ENCODE measurements at regions not wholly inside any gene's neighbourhood (a gene's known extent, or its start where the extent isn't known, plus 50 kb on each side); places are given as distances from the start of the nearest gene placed in this dataset.

DNA sequence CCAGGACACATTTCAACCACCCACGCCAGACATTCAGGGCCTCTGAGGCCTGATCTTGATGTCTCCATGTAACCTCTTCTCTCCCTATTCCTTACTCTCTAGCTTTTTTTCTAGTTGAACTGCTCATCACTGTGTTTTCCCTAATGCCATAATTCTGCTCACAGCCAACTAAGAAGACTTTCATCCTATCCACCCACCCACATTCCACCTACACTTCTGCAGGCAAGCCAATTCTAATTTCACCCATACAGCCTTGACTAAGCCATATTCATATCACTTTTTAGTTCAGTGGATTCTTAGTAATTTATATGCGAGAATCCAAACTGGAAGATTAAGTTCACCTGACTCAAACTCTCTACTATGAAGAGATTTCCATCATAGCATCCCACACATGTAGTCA, 394.4 kb downstream of the INSC start:
- Histone ChIP-seq H3K4me3 (no peak overlapping the region), H3K27ac (no peak overlapping the region), H3K27me3 (no peaks in the 10 kb centered on the region), H3K4me1 (peaks cover 0 to 4% (median 0%) of the 10 kb centered on the region in 3 donors), H3K36me3 (no peaks in the 10 kb centered on the region), H3K9me3 (no peaks in the 10 kb centered on the region)
- intact Hi-C loops (cut with DNase I) = no loop called here
- 97 to 98% methylated on average over 2 of the region's 2 CpGs for WGBS, 2 donors
- DNase-seq = no peak
- TF ChIP-seq POLR2A (IDR thresholded peaks at IDR 0.05) = no peak
- no peak for TF ChIP-seq CTCF (IDR thresholded peaks at IDR 0.05)

DNA sequence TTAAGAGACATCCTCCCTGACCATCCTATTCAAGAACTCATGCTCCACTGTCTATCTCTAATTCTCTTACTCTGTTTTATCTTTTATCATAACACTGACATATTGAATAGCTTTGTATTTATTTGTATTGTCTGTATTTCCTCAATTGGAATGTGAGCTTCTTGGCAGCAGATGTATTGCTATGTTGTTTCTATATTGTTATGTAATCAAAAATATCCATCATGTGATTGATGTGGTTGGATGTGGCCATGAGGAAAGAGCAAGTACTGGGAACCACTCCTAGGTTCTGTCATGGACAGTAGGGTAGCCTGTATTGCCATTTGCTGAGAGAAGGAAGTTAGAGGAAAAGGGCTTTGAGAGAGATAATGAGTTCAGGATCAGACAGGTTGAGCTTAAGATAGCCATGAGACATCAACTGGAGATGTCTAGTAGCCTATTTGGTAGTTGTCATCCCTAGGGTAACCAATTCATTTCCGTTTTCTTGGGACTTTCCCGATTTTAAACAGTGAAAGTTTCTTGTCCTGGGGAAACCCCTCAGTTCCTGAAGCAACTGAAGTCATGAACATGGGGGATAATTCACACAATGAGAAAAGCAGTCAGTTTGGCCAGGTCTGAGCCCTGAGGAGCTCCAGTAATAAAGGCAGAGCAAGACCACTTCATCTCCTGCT, 404.5 kb downstream of the INSC start:
- Histone ChIP-seq H3K9me3 (peaks cover 0 to 6% (median 0%) of the 10 kb centered on the region in 3 donors), H3K4me3 (no peak overlapping the region), H3K27me3 (no peaks in the 10 kb centered on the region), H3K4me1 (no peaks in the 10 kb centered on the region), H3K36me3 (no peaks in the 10 kb centered on the region), H3K27ac (no peak overlapping the region)
- DNase-seq = no peak
- intact Hi-C loops (cut with DNase I) = no loop called here
- TF ChIP-seq CTCF (IDR thresholded peaks at IDR 0.05) (no peak), POLR2A (IDR thresholded peaks at IDR 0.05) (no peak)
- WGBS, 2 donors = 27 to 49% methylated on average over 2 of the region's 2 CpGs

- H3K27me3 ChIP-seq = no peaks in the 10 kb centered on the region
- intact Hi-C loops (cut with DNase I) = no loop called here
- TF ChIP-seq CTCF (IDR thresholded peaks at IDR 0.05) = no peak
- no peak for TF ChIP-seq POLR2A (IDR thresholded peaks at IDR 0.05)
- H3K9me3 ChIP-seq = peaks cover 0 to 4% (median 0%) of the 10 kb centered on the region in 3 donors
- no peak overlapping the region for H3K4me3 ChIP-seq
- DNase-seq = no peak
- 59 to 62% methylated on average over 2 of the region's 2 CpGs for WGBS, 2 donors
- H3K27ac ChIP-seq = no peak overlapping the region
- no peaks in the 10 kb centered on the region for H3K36me3 ChIP-seq
- no peaks in the 10 kb centered on the region for H3K4me1 ChIP-seq
Observed at GRCh38 chr11:15519911-15520310, 405.2 kb downstream of the INSC start.

DNA sequence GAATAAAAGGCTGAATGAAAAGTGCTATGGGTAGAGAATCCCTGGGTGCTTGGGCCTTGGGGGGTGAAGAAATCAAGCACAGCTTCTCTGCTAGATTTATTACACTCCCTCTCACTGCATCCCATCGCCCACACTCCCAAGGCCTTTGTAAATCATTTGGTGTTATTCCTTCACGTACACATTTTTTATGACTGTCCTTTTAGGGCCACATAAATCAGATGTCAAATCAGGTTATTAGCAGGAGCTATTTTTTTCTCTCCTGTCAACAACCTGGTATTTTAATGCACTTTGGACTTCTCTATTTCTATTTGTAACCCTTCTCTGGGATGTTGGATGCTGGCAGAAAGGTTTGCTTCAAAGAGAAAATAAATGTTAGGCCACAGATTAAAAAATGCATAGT, 408.8 kb downstream of the INSC start:
- 69% methylated on average over 2 of the region's 2 CpGs for WGBS, 2 donors
- intact Hi-C loops (cut with DNase I) = no loop called here

DNA sequence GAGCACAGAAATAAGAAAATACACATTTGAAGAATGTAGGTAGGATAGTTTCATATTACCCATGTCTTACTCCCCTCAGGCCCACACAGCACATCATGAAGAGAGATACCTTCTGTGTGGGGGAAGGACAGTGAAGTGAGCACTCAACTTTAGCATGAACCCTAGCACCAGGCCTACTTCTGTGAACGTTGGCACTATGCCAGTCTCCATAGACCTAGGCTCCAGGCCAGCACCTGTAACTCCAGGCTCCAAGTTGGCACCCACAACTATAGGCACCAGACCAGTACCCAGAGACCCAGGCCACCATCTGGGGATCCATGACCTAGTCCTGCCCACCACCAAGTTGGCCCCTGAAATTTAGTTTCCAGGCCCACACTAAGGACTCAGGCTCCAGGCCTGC, 410.9 kb downstream of the INSC start:
- Histone ChIP-seq H3K4me3 (no peak overlapping the region), H3K36me3 (no peaks in the 10 kb centered on the region), H3K9me3 (peaks cover 0 to 22% (median 11%) of the 10 kb centered on the region in 3 donors), H3K27me3 (no peaks in the 10 kb centered on the region), H3K27ac (no peak overlapping the region), H3K4me1 (no peaks in the 10 kb centered on the region)
- TF ChIP-seq CTCF (IDR thresholded peaks at IDR 0.05) (no peak), POLR2A (IDR thresholded peaks at IDR 0.05) (no peak)
- no peak for DNase-seq
- WGBS, 2 donors = 33 to 80% methylated on average over 1 of the region's 1 CpG
- intact Hi-C loops (cut with DNase I) = no loop called here

More for the DNA sequence above, 408.8 kb downstream of the INSC start:
- H3K4me1 ChIP-seq = no peaks in the 10 kb centered on the region
- H3K9me3 ChIP-seq = peaks cover 0 to 22% (median 11%) of the 10 kb centered on the region in 3 donors
- no peak for DNase-seq
- no peak for TF ChIP-seq CTCF (IDR thresholded peaks at IDR 0.05)
- TF ChIP-seq POLR2A (IDR thresholded peaks at IDR 0.05) = no peak
- H3K27ac ChIP-seq = no peak overlapping the region
- H3K27me3 ChIP-seq = no peaks in the 10 kb centered on the region
- no peaks in the 10 kb centered on the region for H3K36me3 ChIP-seq
- H3K4me3 ChIP-seq = no peak overlapping the region
